Muscle layer of colon (tissue), 2 donors: ENCODE measurements at regions not wholly inside any gene's neighbourhood (a gene's known extent, or its start where the extent isn't known, plus 50 kb on each side); places are given as distances from the start of the nearest gene placed in this dataset.

ENCODE experiments used
- H3K27ac ChIP-seq: one replicate; pipeline ENCODE4 v1.7.0; 2013; ENCODE audit warnings: low read depth, mild to moderate bottlenecking, low read length, moderate library complexity
- H3K27me3 ChIP-seq, 2 donors: one replicate each; pipeline ENCODE4 v1.7.0; 2013; ENCODE audit warnings: low read length in 2 of 2, mild to moderate bottlenecking in 2 of 2; ENCODE audit not compliant: insufficient read depth in 2 of 2, control insufficient read depth in 1 of 2
- H3K36me3 ChIP-seq: one replicate; pipeline ENCODE4 v1.7.0; 2013; ENCODE audit warnings: mild to moderate bottlenecking, low read length; ENCODE audit not compliant: insufficient read depth
- H3K4me1 ChIP-seq: one replicate; pipeline ENCODE4 v1.7.0; 2013; ENCODE audit warnings: mild to moderate bottlenecking, low read length; ENCODE audit not compliant: insufficient read depth
- H3K4me3 ChIP-seq, 2 donors: one replicate each; pipeline ENCODE4 v1.7.0; 2013; ENCODE audit warnings: low read length in 2 of 2, low read depth in 1 of 2, mild to moderate bottlenecking in 1 of 2, moderate library complexity in 1 of 2
- H3K9ac ChIP-seq: one replicate; pipeline ENCODE4 v1.7.0; 2013; ENCODE audit warnings: low read length
- H3K9me3 ChIP-seq: one replicate; pipeline ENCODE4 v1.7.0; 2013; ENCODE audit warnings: mild to moderate bottlenecking, low read length
- donor health status: abdominal sarcoma.
- donor health status: Adenocarcinoma of cecum.

GRCh38 chr13:68048802-68049359 lies 818.7 kb upstream of the PCDH9 start:
- H3K36me3 ChIP-seq: no peaks in the 10 kb centered on the region
- no peak overlapping the region for H3K4me3 ChIP-seq
- H3K27me3 ChIP-seq: no peaks in the 10 kb centered on the region
- no peak overlapping the region for H3K27ac ChIP-seq
- H3K4me1 ChIP-seq: no peaks in the 10 kb centered on the region
- no peak overlapping the region for H3K9ac ChIP-seq
- H3K9me3 ChIP-seq: no peaks in the 10 kb centered on the region

GRCh38 chr13:68047889-68048288 lies 817.8 kb upstream of the PCDH9 start:
- H3K9me3 ChIP-seq: no peaks in the 10 kb centered on the region
- H3K9ac ChIP-seq: no peak overlapping the region
- no peak overlapping the region for H3K27ac ChIP-seq
- no peaks in the 10 kb centered on the region for H3K4me1 ChIP-seq
- no peaks in the 10 kb centered on the region for H3K36me3 ChIP-seq
- H3K27me3 ChIP-seq: no peaks in the 10 kb centered on the region
- no peak overlapping the region for H3K4me3 ChIP-seq

- H3K9ac ChIP-seq: no peak overlapping the region
- no peaks in the 10 kb centered on the region for H3K9me3 ChIP-seq
- no peaks in the 10 kb centered on the region for H3K36me3 ChIP-seq
- no peaks in the 10 kb centered on the region for H3K27me3 ChIP-seq
- H3K4me3 ChIP-seq: no peak overlapping the region
- no peak overlapping the region for H3K27ac ChIP-seq
- no peaks in the 10 kb centered on the region for H3K4me1 ChIP-seq
Observed at GRCh38 chr13:68046903-68047302, 816.8 kb upstream of the PCDH9 start.

GRCh38 chr13:68030152-68030809 lies 800.1 kb upstream of the PCDH9 start:
- Histone ChIP-seq H3K27me3 (no peaks in the 10 kb centered on the region), H3K4me1 (no peaks in the 10 kb centered on the region), H3K36me3 (no peaks in the 10 kb centered on the region), H3K9ac (no peak overlapping the region), H3K27ac (no peak overlapping the region), H3K9me3 (no peaks in the 10 kb centered on the region), H3K4me3 (no peak overlapping the region)

GRCh38 chr13:68028701-68029100 lies 798.6 kb upstream of the PCDH9 start:
- H3K4me1 ChIP-seq: no peaks in the 10 kb centered on the region
- no peaks in the 10 kb centered on the region for H3K9me3 ChIP-seq
- H3K27me3 ChIP-seq: no peaks in the 10 kb centered on the region
- no peak overlapping the region for H3K27ac ChIP-seq
- no peak overlapping the region for H3K9ac ChIP-seq
- no peak overlapping the region for H3K4me3 ChIP-seq
- H3K36me3 ChIP-seq: no peaks in the 10 kb centered on the region

GRCh38 chr13:68027306-68027705 lies 797.2 kb upstream of the PCDH9 start:
- H3K9ac ChIP-seq: no peak overlapping the region
- H3K9me3 ChIP-seq: no peaks in the 10 kb centered on the region
- H3K27ac ChIP-seq: no peak overlapping the region
- H3K4me1 ChIP-seq: no peaks in the 10 kb centered on the region
- no peaks in the 10 kb centered on the region for H3K36me3 ChIP-seq
- no peak overlapping the region for H3K4me3 ChIP-seq
- no peaks in the 10 kb centered on the region for H3K27me3 ChIP-seq

- no peaks in the 10 kb centered on the region for H3K27me3 ChIP-seq
- H3K9ac ChIP-seq: no peak overlapping the region
- H3K4me1 ChIP-seq: no peaks in the 10 kb centered on the region
- H3K4me3 ChIP-seq: no peak overlapping the region
- no peak overlapping the region for H3K27ac ChIP-seq
- no peaks in the 10 kb centered on the region for H3K9me3 ChIP-seq
- no peaks in the 10 kb centered on the region for H3K36me3 ChIP-seq
Observed at GRCh38 chr13:68026077-68026476, 795.9 kb upstream of the PCDH9 start.

GRCh38 chr13:68025604-68026003 lies 795.5 kb upstream of the PCDH9 start:
- H3K4me1 ChIP-seq: no peaks in the 10 kb centered on the region
- no peaks in the 10 kb centered on the region for H3K27me3 ChIP-seq
- no peaks in the 10 kb centered on the region for H3K9me3 ChIP-seq
- H3K9ac ChIP-seq: no peak overlapping the region
- no peak overlapping the region for H3K4me3 ChIP-seq
- no peaks in the 10 kb centered on the region for H3K36me3 ChIP-seq
- H3K27ac ChIP-seq: no peak overlapping the region

GRCh38 chr13:68023838-68024581 lies 793.9 kb upstream of the PCDH9 start:
- Histone ChIP-seq H3K4me1 (no peaks in the 10 kb centered on the region), H3K9ac (no peak overlapping the region), H3K27me3 (no peaks in the 10 kb centered on the region), H3K27ac (no peak overlapping the region), H3K36me3 (no peaks in the 10 kb centered on the region), H3K4me3 (no peak overlapping the region), H3K9me3 (no peaks in the 10 kb centered on the region)

GRCh38 chr13:68019901-68020300 lies 789.8 kb upstream of the PCDH9 start:
- Histone ChIP-seq H3K9ac (no peak overlapping the region), H3K36me3 (no peaks in the 10 kb centered on the region), H3K27ac (no peak overlapping the region), H3K27me3 (no peaks in the 10 kb centered on the region), H3K4me3 (no peak overlapping the region), H3K4me1 (no peaks in the 10 kb centered on the region), H3K9me3 (no peaks in the 10 kb centered on the region)

GRCh38 chr13:68009546-68009945 lies 779.4 kb upstream of the PCDH9 start:
- Histone ChIP-seq H3K4me1 (no peaks in the 10 kb centered on the region), H3K4me3 (no peak overlapping the region), H3K9me3 (no peaks in the 10 kb centered on the region), H3K36me3 (no peaks in the 10 kb centered on the region), H3K9ac (no peak overlapping the region), H3K27ac (no peak overlapping the region), H3K27me3 (no peaks in the 10 kb centered on the region)

GRCh38 chr13:68007576-68007975 lies 777.4 kb upstream of the PCDH9 start:
- no peak overlapping the region for H3K27ac ChIP-seq
- no peaks in the 10 kb centered on the region for H3K27me3 ChIP-seq
- H3K9me3 ChIP-seq: no peaks in the 10 kb centered on the region
- no peak overlapping the region for H3K9ac ChIP-seq
- H3K4me3 ChIP-seq: no peak overlapping the region
- H3K36me3 ChIP-seq: no peaks in the 10 kb centered on the region
- H3K4me1 ChIP-seq: no peaks in the 10 kb centered on the region
